HEK293 (cell line): ENCODE measurements at regions not wholly inside any gene's neighbourhood (a gene's known extent, or its start where the extent isn't known, plus 50 kb on each side); places are given as distances from the start of the nearest gene placed in this dataset.

ENCODE experiments used
- CTCF ChIA-PET: fragments of 350-600 bp; formaldehyde crosslinking; extraction: SDS; loops from one replicate; lab custom pipeline; 2021; ENCODE audit warnings: antibody characterized with exemption; lab: Yijun Ruan, JAX
- POLR2A ChIA-PET: fragments of 300-600 bp; formaldehyde crosslinking; extraction: SDS; loops from one replicate; lab custom pipeline; 2020; ENCODE audit warnings: antibody characterized with exemption, inconsistent platforms; lab: Yijun Ruan, JAX
- H3K27ac ChIP-seq: fragments of 200-500 bp; sonication (Bioruptor generic); 2 replicates; pipeline ENCODE4 v1.5.1; 2014; ENCODE audit warnings: low read depth, low read length, control low read depth, inconsistent platforms; ENCODE audit errors: extremely low read depth
- H3K36me3 ChIP-seq, 2 experiments: fragments of 200-500 bp in 1 of 2; sonication (Bioruptor generic) in 1 of 2; 1 replicate in 1 of 2; 2 replicates in 1 of 2; pipeline ENCODE4 v1.5.1; 2014 to 2017; ENCODE audit warnings: inconsistent platforms in 2 of 2, low read length in 2 of 2; ENCODE audit not compliant: control insufficient read depth in 2 of 2, insufficient read depth in 1 of 2
- H3K4me1 ChIP-seq: fragments of 200-500 bp; sonication (Bioruptor generic); 2 replicates; pipeline ENCODE4 v1.5.1; 2014; ENCODE audit warnings: mild to moderate bottlenecking, low read length, inconsistent platforms; ENCODE audit not compliant: control insufficient read depth, insufficient read depth
- H3K4me3 ChIP-seq: 2 replicates; pipeline ENCODE4 v1.5.1; 2011; ENCODE audit warnings: low read depth, mild to moderate bottlenecking, control low read depth, low read length, moderate library complexity
- H3K9me3 ChIP-seq: fragments of 200-500 bp; sonication (Bioruptor generic); 2 replicates; pipeline ENCODE4 v1.5.1; 2014; ENCODE audit warnings: low read depth, low read length, inconsistent platforms; ENCODE audit not compliant: control insufficient read depth, insufficient read depth
- BCL6B ChIP-seq: fragments of 450-650 bp; formaldehyde crosslinking; IDR thresholded peaks from 2 replicates; pipeline ENCODE4 v1.5.1; 2017; ENCODE audit warnings: missing biosample characterization, missing genetic modification characterization
- KLF17 ChIP-seq: fragments of 450-650 bp; formaldehyde crosslinking; IDR thresholded peaks from 2 replicates; pipeline ENCODE4 v1.5.1; 2016; ENCODE audit warnings: missing biosample characterization, missing genetic modification characterization
- ZBTB10 ChIP-seq: fragments of 450-650 bp; formaldehyde crosslinking; IDR thresholded peaks from 2 replicates; pipeline ENCODE4 v1.5.1; 2016; ENCODE audit warnings: missing biosample characterization, missing genetic modification characterization
- ZBTB11 ChIP-seq: fragments of 450-650 bp; formaldehyde crosslinking; conservative IDR thresholded peaks from 2 replicates; pipeline ENCODE4 v1.5.1; 2016; ENCODE audit warnings: low read depth, missing biosample characterization, missing genetic modification characterization
- ZIC2 ChIP-seq: fragments of 450-650 bp; formaldehyde crosslinking; IDR thresholded peaks from 2 replicates; pipeline ENCODE4 v1.5.1; 2016; ENCODE audit warnings: missing biosample characterization, missing genetic modification characterization
- ZNF114 ChIP-seq: fragments of 450-650 bp; formaldehyde crosslinking; IDR thresholded peaks from 2 replicates; pipeline ENCODE4 v1.5.0; 2017; ENCODE audit warnings: missing biosample characterization, missing genetic modification characterization
- ZNF121 ChIP-seq: fragments of 450-650 bp; formaldehyde crosslinking; IDR thresholded peaks from 2 replicates; pipeline ENCODE4 v1.5.1; 2016; ENCODE audit warnings: missing biosample characterization, missing genetic modification characterization
- ZNF157 ChIP-seq: fragments of 450-650 bp; formaldehyde crosslinking; IDR thresholded peaks from 2 replicates; pipeline ENCODE4 v1.5.1; 2016; ENCODE audit warnings: missing biosample characterization, missing genetic modification characterization
- ZNF292 ChIP-seq: fragments of 450-650 bp; formaldehyde crosslinking; IDR thresholded peaks from 2 replicates; pipeline ENCODE4 v1.5.1; 2016; ENCODE audit warnings: low read depth, missing biosample characterization, missing genetic modification characterization, borderline replicate concordance
- ZNF311 ChIP-seq: fragments of 450-650 bp; formaldehyde crosslinking; IDR thresholded peaks from 2 replicates; pipeline ENCODE4 v1.5.1; 2017; ENCODE audit warnings: missing biosample characterization, missing genetic modification characterization, borderline replicate concordance
- ZNF521 ChIP-seq: fragments of 450-650 bp; formaldehyde crosslinking; IDR thresholded peaks from 2 replicates; pipeline ENCODE4 v1.5.1; 2017; ENCODE audit warnings: missing biosample characterization, mild to moderate bottlenecking, missing genetic modification characterization
- ZNF558 ChIP-seq: fragments of 450-650 bp; formaldehyde crosslinking; IDR thresholded peaks from 2 replicates; pipeline ENCODE4 v1.5.1; 2016; ENCODE audit warnings: missing biosample characterization, missing genetic modification characterization
- ZNF624 ChIP-seq: fragments of 450-650 bp; formaldehyde crosslinking; IDR thresholded peaks from 2 replicates; pipeline ENCODE4 v1.5.1; 2017; ENCODE audit warnings: missing biosample characterization, missing genetic modification characterization
- ZNF645 ChIP-seq: fragments of 450-650 bp; formaldehyde crosslinking; IDR thresholded peaks from 2 replicates; pipeline ENCODE4; 2016; ENCODE audit warnings: missing biosample characterization, missing genetic modification characterization
- ZNF660 ChIP-seq: fragments of 450-650 bp; IDR thresholded peaks from 2 replicates; pipeline ENCODE4 v1.5.1; 2018; ENCODE audit warnings: missing biosample characterization, mild to moderate bottlenecking, missing genetic modification characterization
- ZSCAN23 ChIP-seq: fragments of 450-650 bp; formaldehyde crosslinking; IDR thresholded peaks from 2 replicates; pipeline ENCODE4 v1.5.1; 2016; ENCODE audit warnings: missing biosample characterization, missing genetic modification characterization
- ZXDB ChIP-seq: fragments of 450-650 bp; formaldehyde crosslinking; IDR thresholded peaks from 2 replicates; pipeline ENCODE4 v1.5.1; 2016; ENCODE audit warnings: missing biosample characterization, missing genetic modification characterization

GRCh38 chr22:34508797-34509196 is 557.2 kb upstream of the ISX start (continued):
- no peak for TF ChIP-seq ZBTB10 (tag by site-specific recombination)
- TF ChIP-seq, all 188 proteins: peak for 0

GRCh38 chr22:34526681-34527080 is 539.3 kb upstream of the ISX start:
- ChIA-PET CTCF (no interaction called here), POLR2A (no interaction called here)
- TF ChIP-seq ZNF157 (tag by site-specific recombination) (no peak), KLF17 (no peak), BCL6B (tag by site-specific recombination) (no peak), ZNF114 (tag by site-specific recombination) (no peak), ZNF521 (tag by site-specific recombination) (no peak), ZNF121 (no peak)
- TF ChIP-seq, all 188 proteins: peak for 0
- Histone ChIP-seq H3K4me1 (no peaks in the 10 kb centered on the region), H3K36me3 (no peaks in the 10 kb centered on the region), H3K27ac (no peak overlapping the region), H3K9me3 (no peaks in the 10 kb centered on the region), H3K4me3 (no peak overlapping the region)

GRCh38 chr22:34534101-34534500 is 531.9 kb upstream of the ISX start:
- no peak for TF ChIP-seq ZNF660 (tag by site-specific recombination)
- no peak for TF ChIP-seq ZNF311 (tag by site-specific recombination)
- H3K9me3 ChIP-seq: no peaks in the 10 kb centered on the region
- H3K27ac ChIP-seq: no peak overlapping the region
- ChIA-PET CTCF (interaction anchor here (0.6 kb wide), 1 partner anchor 119 kb away, joined by 3 read pairs; no protein-coding TSS in a partner anchor), POLR2A (no interaction called here)
- H3K4me1 ChIP-seq: no peaks in the 10 kb centered on the region
- H3K4me3 ChIP-seq: no peak overlapping the region
- no peaks in the 10 kb centered on the region for H3K36me3 ChIP-seq

GRCh38 chr22:34567367-34567766 is 498.6 kb upstream of the ISX start:
- H3K4me1 ChIP-seq: no peaks in the 10 kb centered on the region
- TF ChIP-seq ZIC2 (tag by site-specific recombination) (no peak), ZNF292 (tag by site-specific recombination) (no peak), ZNF645 (tag by site-specific recombination) (no peak), ZNF558 (tag by site-specific recombination) (no peak), ZBTB11 (tag by site-specific recombination) (no peak), ZXDB (tag by site-specific recombination) (no peak), KLF17 (no peak), ZSCAN23 (tag by site-specific recombination) (no peak), ZNF624 (tag by site-specific recombination) (no peak)

More at GRCh38 chr22:34567367-34567766, 498.6 kb upstream of the ISX start:
- H3K4me3 ChIP-seq: no peak overlapping the region
- ChIA-PET POLR2A (no interaction called here), CTCF (no interaction called here)
- no peaks in the 10 kb centered on the region for H3K9me3 ChIP-seq
- H3K36me3 ChIP-seq: no peaks in the 10 kb centered on the region
- no peak overlapping the region for H3K27ac ChIP-seq
